ENCODE measurements at regions not wholly inside any gene's neighbourhood (a gene's known extent, or its start where the extent isn't known, plus 50 kb on each side); places are given as distances from the start of the nearest gene placed in this dataset.

- TF ChIP-seq RFX5 (IDR thresholded peaks at IDR 0.05; ENCODE audit: low read length), result no peak
- TF ChIP-seq, protein P1, sequence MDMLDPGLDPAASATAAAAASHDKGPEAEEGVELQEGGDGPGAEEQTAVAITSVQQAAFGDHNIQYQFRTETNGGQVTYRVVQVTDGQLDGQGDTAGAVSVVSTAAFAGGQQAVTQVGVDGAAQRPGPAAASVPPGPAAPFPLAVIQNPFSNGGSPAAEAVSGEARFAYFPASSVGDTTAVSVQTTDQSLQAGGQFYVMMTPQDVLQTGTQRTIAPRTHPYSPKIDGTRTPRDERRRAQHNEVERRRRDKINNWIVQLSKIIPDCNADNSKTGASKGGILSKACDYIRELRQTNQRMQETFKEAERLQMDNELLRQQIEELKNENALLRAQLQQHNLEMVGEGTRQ (IDR thresholded peaks at IDR 0.05; ENCODE audit: borderline replicate concordance, low read depth, low read length), result no peak
- no peak for TF ChIP-seq EP300 (IDR thresholded peaks at IDR 0.05; ENCODE audit: borderline replicate concordance in 1 of 2, low read depth in 1 of 2, low read length in 1 of 2)
- TF ChIP-seq, protein P2, sequence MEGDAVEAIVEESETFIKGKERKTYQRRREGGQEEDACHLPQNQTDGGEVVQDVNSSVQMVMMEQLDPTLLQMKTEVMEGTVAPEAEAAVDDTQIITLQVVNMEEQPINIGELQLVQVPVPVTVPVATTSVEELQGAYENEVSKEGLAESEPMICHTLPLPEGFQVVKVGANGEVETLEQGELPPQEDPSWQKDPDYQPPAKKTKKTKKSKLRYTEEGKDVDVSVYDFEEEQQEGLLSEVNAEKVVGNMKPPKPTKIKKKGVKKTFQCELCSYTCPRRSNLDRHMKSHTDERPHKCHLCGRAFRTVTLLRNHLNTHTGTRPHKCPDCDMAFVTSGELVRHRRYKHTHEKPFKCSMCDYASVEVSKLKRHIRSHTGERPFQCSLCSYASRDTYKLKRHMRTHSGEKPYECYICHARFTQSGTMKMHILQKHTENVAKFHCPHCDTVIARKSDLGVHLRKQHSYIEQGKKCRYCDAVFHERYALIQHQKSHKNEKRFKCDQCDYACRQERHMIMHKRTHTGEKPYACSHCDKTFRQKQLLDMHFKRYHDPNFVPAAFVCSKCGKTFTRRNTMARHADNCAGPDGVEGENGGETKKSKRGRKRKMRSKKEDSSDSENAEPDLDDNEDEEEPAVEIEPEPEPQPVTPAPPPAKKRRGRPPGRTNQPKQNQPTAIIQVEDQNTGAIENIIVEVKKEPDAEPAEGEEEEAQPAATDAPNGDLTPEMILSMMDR (IDR thresholded peaks at IDR 0.05), result no peak
- no peak for TF ChIP-seq FOSL2 (IDR thresholded peaks at IDR 0.05; ENCODE audit: borderline replicate concordance, low read depth)
- no peak for TF ChIP-seq CHD2 (IDR thresholded peaks at IDR 0.05; ENCODE audit: low read length, partially characterized antibody)
- TF ChIP-seq NFIC (IDR thresholded peaks at IDR 0.05; ENCODE audit: borderline replicate concordance), result no peak
- TF ChIP-seq POLR2AphosphoS5 (IDR thresholded peaks at IDR 0.05; ENCODE audit: low read depth, low read length), result no peak
- TF ChIP-seq FOXJ3 (CRISPR knock-in tag; IDR thresholded peaks at IDR 0.05), result no peak
- no peak for TF ChIP-seq TAF1 (IDR thresholded peaks at IDR 0.05; ENCODE audit: borderline replicate concordance, low read depth, low read length)
- TF ChIP-seq FOXM1 (IDR thresholded peaks at IDR 0.05; ENCODE audit: low read depth), result no peak
Observed at GRCh38 chr5:30667293-30667692, 526.2 kb upstream of the CDH6 start.

Data from SK-N-SH (cell line).